Colonic mucosa (tissue), 4 donors: ENCODE measurements at regions not wholly inside any gene's neighbourhood (a gene's known extent, or its start where the extent isn't known, plus 50 kb on each side); places are given as distances from the start of the nearest gene placed in this dataset.

Experiments
- DNase-seq: peaks from one replicate; pipeline ENCODE4 v3.0.0-alpha.2; 2020
- H3K27ac ChIP-seq: fragments of 200-600 bp; one replicate; pipeline ENCODE4 v1.8.0; 2021
- H3K27me3 ChIP-seq: fragments of 200-600 bp; one replicate; pipeline ENCODE4 v1.8.0; 2021
- H3K36me3 ChIP-seq: fragments of 200-600 bp; one replicate; pipeline ENCODE4 v1.8.0; 2021
- H3K4me1 ChIP-seq: fragments of 200-600 bp; one replicate; pipeline ENCODE4 v1.8.0; 2021; ENCODE audit warnings: mild to moderate bottlenecking
- H3K4me3 ChIP-seq: fragments of 200-600 bp; one replicate; pipeline ENCODE4 v1.8.0; 2021
- H3K9ac ChIP-seq, 2 donors: one replicate each; pipeline ENCODE4 v1.7.0; 2013; ENCODE audit warnings: control low read depth in 2 of 2, low read depth in 2 of 2, low read length in 2 of 2
- H3K9me3 ChIP-seq: fragments of 200-600 bp; one replicate; pipeline ENCODE4 v1.8.0; 2021
- CTCF ChIP-seq: fragments of 200-600 bp; IDR thresholded peaks from one replicate; pipeline ENCODE4 v1.8.0; 2022; ENCODE audit warnings: antibody characterized with exemption, mild to moderate bottlenecking
- intact Hi-C: fragments of 100-400 bp; cut with DNase I; formaldehyde crosslinking; loops from one replicate; pipeline ENCODE4 v1.14.1; 2022
- donor health status: healthy.
- donor health status: DM: no; HTN: no; CAD: no.
- donor health status: DM: no; HTN: no; CAD: no.

GRCh38 chr6:100112855-100113508, 119.0 kb upstream of the MCHR2 start:
- no peak for TF ChIP-seq CTCF

GRCh38 chr6:100105919-100106529, 112.0 kb upstream of the MCHR2 start:
- no peak overlapping the region for H3K27ac ChIP-seq
- intact Hi-C loops = loop anchor here (5.0 kb wide), 1 partner anchor 556 kb away; no protein-coding TSS in a partner anchor
- no peak overlapping the region for H3K4me3 ChIP-seq
- no peak for DNase-seq
- no peak overlapping the region for H3K9ac ChIP-seq
- no peaks in the 10 kb centered on the region for H3K36me3 ChIP-seq
- TF ChIP-seq CTCF = no peak
- H3K4me1 ChIP-seq = no peaks in the 10 kb centered on the region
- H3K27me3 ChIP-seq = no peaks in the 10 kb centered on the region
- no peaks in the 10 kb centered on the region for H3K9me3 ChIP-seq

More at GRCh38 chr6:100112855-100113508, 119.0 kb upstream of the MCHR2 start:
- Histone ChIP-seq H3K4me1 (no peaks in the 10 kb centered on the region), H3K27ac (no peak overlapping the region), H3K4me3 (no peak overlapping the region), H3K27me3 (no peaks in the 10 kb centered on the region), H3K9me3 (no peaks in the 10 kb centered on the region), H3K36me3 (no peaks in the 10 kb centered on the region), H3K9ac (no peak overlapping the region)
- intact Hi-C loops = no loop called here
- DNase-seq = no peak

- DNase-seq = no peak
- Histone ChIP-seq H3K4me1 (no peaks in the 10 kb centered on the region), H3K27ac (no peak overlapping the region), H3K9ac (no peak overlapping the region), H3K36me3 (no peaks in the 10 kb centered on the region), H3K9me3 (no peaks in the 10 kb centered on the region), H3K27me3 (no peaks in the 10 kb centered on the region), H3K4me3 (no peak overlapping the region)
- intact Hi-C loops = loop anchor here (5.0 kb wide), 1 partner anchor 557 kb away; no protein-coding TSS in a partner anchor
- TF ChIP-seq CTCF = no peak
Measured at GRCh38 chr6:100105138-100105537, 111.1 kb upstream of the MCHR2 start.

GRCh38 chr6:100103931-100104330, 109.9 kb upstream of the MCHR2 start:
- TF ChIP-seq CTCF = no peak
- no peaks in the 10 kb centered on the region for H3K9me3 ChIP-seq
- DNase-seq = no peak
- H3K4me3 ChIP-seq = no peak overlapping the region
- H3K36me3 ChIP-seq = no peaks in the 10 kb centered on the region
- H3K27ac ChIP-seq = no peak overlapping the region
- intact Hi-C loops = loop anchor here (5.0 kb wide), 1 partner anchor 102 kb away; no protein-coding TSS in a partner anchor
- H3K27me3 ChIP-seq = no peaks in the 10 kb centered on the region
- H3K4me1 ChIP-seq = no peaks in the 10 kb centered on the region
- H3K9ac ChIP-seq = no peak overlapping the region

- Histone ChIP-seq H3K4me3 (no peak overlapping the region), H3K27ac (no peak overlapping the region), H3K9ac (no peak overlapping the region), H3K9me3 (no peaks in the 10 kb centered on the region), H3K36me3 (no peaks in the 10 kb centered on the region), H3K27me3 (no peaks in the 10 kb centered on the region), H3K4me1 (no peaks in the 10 kb centered on the region)
- no peak for TF ChIP-seq CTCF
- DNase-seq = no peak
- intact Hi-C loops = loop anchor here (5.0 kb wide), 1 partner anchor 101 kb away; no protein-coding TSS in a partner anchor
Measured at GRCh38 chr6:100103194-100103593, 109.2 kb upstream of the MCHR2 start.
